Brain pericyte (primary cell): ENCODE measurements at regions not wholly inside any gene's neighbourhood (a gene's known extent, or its start where the extent isn't known, plus 50 kb on each side); places are given as distances from the start of the nearest gene placed in this dataset.
"Not testable (repeated sequence)": the region's sequence is repeated elsewhere in the genome, so short reads cannot be mapped to it uniquely, and the experiment has no call there.

Experiments used
- DNase-seq: peaks from one replicate; pipeline ENCODE4 v3.0.0-alpha.2; 2012; ENCODE audit warnings: low read depth, low spot score

DNA sequence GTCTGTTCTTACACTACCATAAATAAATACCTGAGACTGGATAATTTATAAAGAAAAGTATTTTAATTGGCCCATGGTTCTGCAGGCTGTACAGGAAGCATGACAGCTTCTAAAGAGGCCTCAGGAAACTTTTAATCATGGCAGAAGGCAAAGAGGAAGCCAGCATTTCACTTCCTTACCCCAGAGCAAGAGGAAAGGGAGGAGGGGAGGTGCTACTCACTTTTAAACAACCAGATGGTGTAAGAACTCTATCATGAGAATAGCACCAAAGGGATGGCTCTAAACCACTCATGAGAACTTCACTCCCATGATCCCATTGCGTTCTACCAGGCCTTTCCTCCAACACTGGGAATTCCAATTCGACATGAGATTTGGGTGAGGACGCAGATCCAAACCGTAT, 344.4 kb upstream of the SLC39A10 start:
- DNase-seq: no peak

- no peak for DNase-seq
These were observed 348.9 kb upstream of the SLC39A10 start for GRCh38 chr2:195308163-195308562.

DNA sequence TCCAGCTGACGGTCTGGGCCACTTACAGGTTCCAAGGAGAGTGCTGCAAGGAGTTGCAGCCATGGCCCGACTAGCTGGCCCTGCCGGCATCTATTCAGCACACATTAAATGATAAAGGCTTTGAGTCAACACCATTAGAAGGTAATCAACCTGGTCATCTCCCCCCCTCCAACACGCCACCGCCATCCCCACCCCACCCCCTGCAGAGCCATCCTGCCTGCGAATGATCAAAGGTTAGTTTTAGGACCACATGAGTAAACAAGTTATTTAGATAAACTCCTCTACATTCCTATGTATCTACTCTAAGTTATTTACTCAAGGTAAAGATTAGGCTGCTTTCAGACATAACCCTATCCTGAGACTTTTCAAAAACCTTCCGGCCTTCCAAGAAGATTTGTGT, 349.3 kb upstream of the SLC39A10 start:
- DNase-seq: no peak

DNA sequence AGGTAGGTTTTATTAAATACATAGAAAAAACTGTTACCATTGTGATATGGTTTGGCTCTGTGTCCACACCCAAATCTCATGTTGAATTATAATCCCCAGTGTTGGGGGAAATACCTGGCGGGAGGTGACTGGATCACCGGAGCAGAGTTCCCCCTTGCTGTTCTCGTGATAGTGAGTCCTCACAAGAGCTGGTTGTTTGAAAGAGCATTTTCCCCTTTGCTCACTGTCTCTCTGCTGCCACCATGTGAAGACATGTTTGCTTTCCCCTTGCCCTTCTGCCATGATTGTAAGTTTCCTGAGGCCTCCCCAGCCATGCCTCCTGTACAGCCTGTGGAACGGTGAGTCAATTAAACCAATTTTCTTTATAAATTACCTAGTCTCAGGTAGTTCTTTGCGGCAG, 352.7 kb upstream of the SLC39A10 start:
- no peak for DNase-seq

- DNase-seq: no peak
These were observed 356.4 kb upstream of the SLC39A10 start for GRCh38 chr2:195300631-195301030.

DNA sequence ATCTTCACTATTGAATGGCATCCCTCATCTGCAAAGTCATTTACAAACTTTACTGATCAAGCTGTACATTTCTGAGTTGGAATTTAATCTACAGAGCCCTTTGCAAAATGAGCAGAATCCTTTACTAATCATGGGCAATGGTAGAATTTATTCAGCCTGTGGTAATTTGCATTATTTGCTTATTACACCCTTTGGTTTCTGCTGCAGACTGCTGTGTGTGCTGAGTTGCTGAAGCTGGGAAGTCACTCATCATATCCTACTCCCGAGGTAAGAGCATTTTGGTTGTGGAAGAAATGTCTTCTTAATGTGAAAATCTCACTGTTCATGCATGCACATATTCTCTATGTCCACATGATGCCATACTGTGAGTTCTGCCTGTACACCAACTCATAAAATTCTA, 357.4 kb upstream of the SLC39A10 start:
- no peak for DNase-seq

- DNase-seq: no peak
These were observed 360.5 kb upstream of the SLC39A10 start for GRCh38 chr2:195296490-195296889.

DNA sequence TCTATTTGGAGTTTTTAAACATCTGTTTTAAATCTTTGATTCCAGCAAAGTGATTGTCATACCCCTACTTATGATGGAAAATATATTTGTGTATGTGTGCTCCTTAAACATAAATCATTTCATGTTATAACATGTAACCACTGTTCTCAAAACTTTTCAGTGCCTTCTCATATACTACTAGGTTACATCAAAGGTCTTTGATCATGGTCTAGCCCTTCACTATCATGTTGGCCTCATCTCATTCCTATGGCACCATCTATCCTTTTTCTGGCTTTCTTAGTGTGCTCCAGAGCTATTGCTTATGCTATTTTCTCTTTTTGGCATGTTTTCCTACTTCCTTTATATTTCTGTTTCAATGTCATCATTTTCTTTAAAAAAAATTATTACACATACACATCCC, 367.9 kb upstream of the SLC39A10 start:
- DNase-seq: no peak

DNA sequence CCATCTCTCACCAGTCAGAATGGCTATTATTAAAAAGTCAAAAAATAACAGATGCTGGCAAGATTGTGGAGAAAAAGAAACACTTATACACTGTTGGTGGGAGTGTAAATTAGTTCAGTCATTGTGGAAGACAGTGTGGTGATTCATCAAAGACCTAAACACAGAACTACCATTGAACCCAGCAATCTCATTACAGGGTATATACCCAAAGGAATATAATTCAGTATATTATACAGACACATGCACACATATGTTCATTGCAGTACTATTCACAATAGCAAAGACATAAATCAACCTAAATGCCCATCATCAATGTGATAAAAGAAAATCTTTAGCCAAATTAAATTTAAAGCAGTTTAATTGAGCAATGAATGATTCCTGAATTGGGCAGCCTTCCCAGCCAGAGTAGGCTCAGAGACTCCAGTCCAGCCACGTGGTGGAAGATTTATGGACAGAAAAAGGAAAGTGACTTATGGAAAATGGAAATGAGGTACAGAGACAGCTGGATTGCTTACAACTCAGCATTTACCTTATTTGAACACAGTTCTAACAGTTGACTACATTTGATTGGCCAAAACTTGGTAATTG, 377.1 kb upstream of the SLC39A10 start:
- DNase-seq: no peak

DNA sequence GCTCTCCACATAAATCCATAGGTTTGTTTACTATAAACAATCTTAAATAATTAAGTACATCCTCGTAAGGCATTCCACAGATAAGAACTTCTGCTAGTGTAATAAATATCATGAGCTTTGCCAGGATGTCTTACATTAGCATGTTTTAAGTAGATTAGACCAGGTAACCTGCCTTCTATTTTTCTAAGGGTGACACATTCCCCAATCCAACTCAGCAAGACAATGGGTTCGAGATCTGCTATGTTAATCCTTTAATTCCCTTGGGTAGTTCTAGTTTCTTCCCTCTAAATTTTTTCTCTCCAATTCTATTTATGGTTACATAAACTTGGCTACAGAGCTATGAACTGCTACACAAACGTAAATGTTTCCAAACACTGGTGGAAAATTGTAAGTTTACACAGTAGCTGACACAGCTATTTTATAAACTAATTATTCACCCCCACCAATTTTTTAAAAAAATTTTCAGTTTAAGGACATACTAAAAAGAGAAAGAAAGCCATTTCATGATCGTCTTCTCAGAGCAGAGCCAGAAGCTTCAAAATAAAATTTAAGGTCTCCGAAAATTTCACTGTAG, 386.5 kb upstream of the SLC39A10 start:
- DNase-seq: no peak

GRCh38 chr2:195269220-195269619, 387.8 kb upstream of the SLC39A10 start:
- DNase-seq: no peak

- DNase-seq: no peak
These were observed 399.0 kb upstream of the SLC39A10 start for GRCh38 chr2:195257979-195258378.

DNA sequence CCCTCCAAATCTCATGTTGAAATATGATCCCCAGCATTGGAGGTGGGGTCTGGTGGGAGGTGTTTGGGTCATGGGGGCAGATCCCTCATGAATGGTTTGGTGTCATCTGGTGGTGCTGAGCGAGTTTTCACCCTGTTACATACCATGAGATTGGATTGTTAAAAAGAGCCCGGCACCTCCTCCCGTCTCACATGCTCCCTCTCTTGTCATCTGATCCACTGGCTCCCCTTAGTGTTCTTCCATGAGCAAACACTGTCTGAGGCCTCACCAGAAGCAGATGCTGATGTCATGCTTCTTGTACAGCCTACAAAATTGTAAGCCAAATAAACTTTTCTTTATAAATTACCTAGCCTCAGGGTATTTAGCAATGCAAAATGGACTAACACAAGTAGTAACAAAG, 405.0 kb upstream of the SLC39A10 start:
- DNase-seq: no peak

GRCh38 chr2:195251214-195251613, 405.8 kb upstream of the SLC39A10 start:
- DNase-seq: no peak

- no peak for DNase-seq
These were observed 418.2 kb upstream of the SLC39A10 start for GRCh38 chr2:195238826-195239225.

- DNase-seq: no peak
These were observed 418.6 kb upstream of the SLC39A10 start for GRCh38 chr2:195238379-195238778.

DNA sequence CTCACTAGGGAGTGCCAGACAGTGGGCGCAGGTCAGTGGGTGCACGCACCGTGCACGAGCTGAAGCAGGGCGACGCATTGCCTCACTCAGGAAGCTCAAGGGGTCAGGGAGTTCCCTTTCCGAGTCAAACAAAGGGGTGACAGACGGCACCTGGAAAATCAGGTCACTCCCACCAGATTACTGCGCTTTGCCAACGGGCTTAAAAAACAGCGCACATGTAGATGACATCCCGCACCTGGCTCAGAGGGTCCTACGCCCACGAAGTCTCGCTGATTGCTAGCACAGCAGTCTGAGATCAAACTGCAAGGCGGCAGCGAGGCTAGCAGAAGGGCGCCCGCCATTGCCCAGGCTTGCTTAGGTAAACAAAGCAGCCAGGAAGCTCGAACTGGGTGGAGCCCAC, 428.5 kb upstream of the SLC39A10 start:
- not testable (repeated sequence) for DNase-seq

- DNase-seq: no peak
These were observed 443.0 kb upstream of the SLC39A10 start for GRCh38 chr2:195214072-195214471.

GRCh38 chr2:195212586-195212985, 444.4 kb upstream of the SLC39A10 start:
- DNase-seq: no peak

- DNase-seq: no peak
These were observed 454.7 kb upstream of the SLC39A10 start for GRCh38 chr2:195202163-195202845.

DNA sequence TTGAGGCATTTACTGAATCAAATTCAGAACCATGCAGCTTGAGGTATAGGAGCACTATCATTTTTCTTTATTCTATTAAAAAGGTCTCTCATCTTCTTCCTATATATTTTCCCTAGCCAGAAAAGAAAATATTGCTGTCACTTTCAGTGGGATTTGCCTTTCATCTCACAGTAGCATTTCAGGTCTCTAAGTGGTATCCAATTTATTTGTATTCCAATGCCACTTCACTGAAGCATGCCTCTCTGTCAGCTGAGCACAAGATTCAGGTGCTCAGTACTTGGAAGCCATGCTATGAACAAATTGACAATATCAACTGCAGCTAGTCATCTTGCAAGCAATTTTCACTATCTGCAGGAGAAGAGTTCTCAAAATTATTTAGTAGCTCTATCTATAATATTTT, 457.2 kb upstream of the SLC39A10 start:
- no peak for DNase-seq

DNA sequence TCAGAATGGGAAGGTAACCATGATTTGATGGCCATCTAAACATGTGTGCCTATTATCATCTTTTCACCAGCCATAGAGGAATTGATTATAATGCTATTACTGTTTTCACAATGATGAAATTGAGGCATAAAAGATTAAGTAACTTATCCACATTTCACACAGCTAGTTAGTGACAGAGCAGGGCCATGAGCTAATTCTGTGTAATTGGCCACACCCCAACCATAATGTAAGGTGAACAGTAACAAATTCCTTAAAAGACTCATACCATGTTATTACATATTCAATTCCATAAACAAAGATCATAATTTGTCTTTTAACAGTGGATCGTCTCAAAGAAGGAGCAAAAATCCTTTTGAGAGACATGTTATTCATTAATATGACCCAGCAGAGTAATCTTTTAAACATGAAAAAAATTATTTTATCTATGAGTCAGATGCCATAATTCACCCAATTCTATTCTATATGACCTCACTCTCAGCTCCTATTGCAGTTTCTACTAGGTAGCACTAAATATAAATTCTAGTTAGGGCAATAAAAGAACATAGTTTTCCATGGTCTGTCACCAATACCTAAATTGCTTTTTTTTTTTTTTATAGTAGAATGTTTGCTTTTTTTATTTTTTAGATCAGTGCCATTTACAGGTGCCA, 475.8 kb upstream of the SLC39A10 start:
- DNase-seq: no peak

GRCh38 chr2:195168369-195168768, 488.7 kb upstream of the SLC39A10 start:
- no peak for DNase-seq
